ENCODE measurements at regions not wholly inside any gene's neighbourhood (a gene's known extent, or its start where the extent isn't known, plus 50 kb on each side); places are given as distances from the start of the nearest gene placed in this dataset.

GRCh38 chr13:68697551-68697950, 1410.1 kb upstream of the ATXN8OS start (continued):
- no peak for TF ChIP-seq CBX8 (IDR thresholded peaks at IDR 0.05; ENCODE audit: borderline replicate concordance, low read depth, low read length)
- no peak for TF ChIP-seq CEBPB (IDR thresholded peaks at IDR 0.05; ENCODE audit: low read depth, low read length)
- no peak for TF ChIP-seq MAFK (IDR thresholded peaks at IDR 0.05; ENCODE audit: low read depth, low read length)

Data from H1 (cell line).